ENCODE measurements at regions not wholly inside any gene's neighbourhood (a gene's known extent, or its start where the extent isn't known, plus 50 kb on each side); places are given as distances from the start of the nearest gene placed in this dataset.

GRCh38 chr5:101866473-101866872 lies 429.6 kb downstream of the SLCO4C1 start:
- TF ChIP-seq TOX (CRISPR knock-in tag; IDR thresholded peaks at IDR 0.05; ENCODE audit: borderline replicate concordance) (no peak), RARB (CRISPR knock-in tag; IDR thresholded peaks at IDR 0.05) (no peak), SNAI2 (CRISPR knock-in tag; IDR thresholded peaks at IDR 0.05) (no peak), GLIS3 (CRISPR knock-in tag; IDR thresholded peaks at IDR 0.05) (no peak), ARNTL (CRISPR knock-in tag; IDR thresholded peaks at IDR 0.05; ENCODE audit: borderline replicate concordance, low read depth) (no peak), ZNF8 (CRISPR knock-in tag; IDR thresholded peaks at IDR 0.05) (no peak), ZC3H10 (CRISPR knock-in tag; IDR thresholded peaks at IDR 0.05) (no peak), CSDC2 (CRISPR knock-in tag; IDR thresholded peaks at IDR 0.05) (no peak), TSHZ2 (CRISPR knock-in tag; IDR thresholded peaks at IDR 0.05) (no peak)
- no peak for ATAC-seq

GRCh38 chr5:101860563-101860962 lies 435.5 kb downstream of the SLCO4C1 start:
- no peak for ATAC-seq
- TF ChIP-seq ESRRG (CRISPR knock-in tag; IDR thresholded peaks at IDR 0.05) (no peak), ZNF70 (CRISPR knock-in tag; IDR thresholded peaks at IDR 0.05) (no peak)

GRCh38 chr5:101860145-101860544 lies 435.9 kb downstream of the SLCO4C1 start:
- ATAC-seq, result no peak
- TF ChIP-seq CSRNP3 (CRISPR knock-in tag; IDR thresholded peaks at IDR 0.05), result no peak
- TF ChIP-seq OSR1 (CRISPR knock-in tag; IDR thresholded peaks at IDR 0.05), result no peak
- TF ChIP-seq ZNF565 (CRISPR knock-in tag; conservative IDR thresholded peaks at IDR 0.05; ENCODE audit: low read depth), result no peak
- TF ChIP-seq TOX (CRISPR knock-in tag; IDR thresholded peaks at IDR 0.05; ENCODE audit: borderline replicate concordance), result no peak
- TF ChIP-seq ZFP30 (CRISPR knock-in tag; IDR thresholded peaks at IDR 0.05), result no peak
- TF ChIP-seq ISL1 (CRISPR knock-in tag; IDR thresholded peaks at IDR 0.05), result no peak
- no peak for TF ChIP-seq ESRRG (CRISPR knock-in tag; IDR thresholded peaks at IDR 0.05)
- TF ChIP-seq CSDC2 (CRISPR knock-in tag; IDR thresholded peaks at IDR 0.05), result no peak
- no peak for TF ChIP-seq CREB5 (CRISPR knock-in tag; IDR thresholded peaks at IDR 0.05; ENCODE audit: low read depth)
- no peak for TF ChIP-seq BACH2 (CRISPR knock-in tag; IDR thresholded peaks at IDR 0.05; ENCODE audit: borderline replicate concordance)
- TF ChIP-seq TCF4 (CRISPR knock-in tag; IDR thresholded peaks at IDR 0.05; ENCODE audit: borderline replicate concordance), result no peak
- no peak for TF ChIP-seq PATZ1 (CRISPR knock-in tag; IDR thresholded peaks at IDR 0.05; ENCODE audit: borderline replicate concordance)
- no peak for TF ChIP-seq ZNF70 (CRISPR knock-in tag; IDR thresholded peaks at IDR 0.05)
- TF ChIP-seq GLIS3 (CRISPR knock-in tag; IDR thresholded peaks at IDR 0.05), result no peak
- TF ChIP-seq ZC3H10 (CRISPR knock-in tag; IDR thresholded peaks at IDR 0.05), result no peak
- TF ChIP-seq ZNF8 (CRISPR knock-in tag; IDR thresholded peaks at IDR 0.05), result no peak
- TF ChIP-seq ZFP3 (CRISPR knock-in tag; IDR thresholded peaks at IDR 0.05), result no peak
- no peak for TF ChIP-seq RARB (CRISPR knock-in tag; IDR thresholded peaks at IDR 0.05)

GRCh38 chr5:101846496-101846895 lies 449.6 kb downstream of the SLCO4C1 start:
- TF ChIP-seq ZNF70 (CRISPR knock-in tag; IDR thresholded peaks at IDR 0.05), result no peak
- no peak for TF ChIP-seq ZFP30 (CRISPR knock-in tag; IDR thresholded peaks at IDR 0.05)
- TF ChIP-seq BACH2 (CRISPR knock-in tag; IDR thresholded peaks at IDR 0.05; ENCODE audit: borderline replicate concordance), result no peak
- TF ChIP-seq RARB (CRISPR knock-in tag; IDR thresholded peaks at IDR 0.05), result no peak
- no peak for TF ChIP-seq ESRRG (CRISPR knock-in tag; IDR thresholded peaks at IDR 0.05)

More at GRCh38 chr5:101846496-101846895, 449.6 kb downstream of the SLCO4C1 start:
- no peak for ATAC-seq
